NCI-H2029 treated with DMSO at 0.1 percent for 48 hours (cell line): ENCODE measurements at regions not wholly inside any gene's neighbourhood (a gene's known extent, or its start where the extent isn't known, plus 50 kb on each side); places are given as distances from the start of the nearest gene placed in this dataset.
A peak's percentile ranks its signal among the peaks of the same experiment; 100 is the strongest.

ENCODE experiments used
- DNase-seq: peaks from one replicate; lab custom pipeline; 2025; lab: John Stamatoyannopoulos, UW

DNA sequence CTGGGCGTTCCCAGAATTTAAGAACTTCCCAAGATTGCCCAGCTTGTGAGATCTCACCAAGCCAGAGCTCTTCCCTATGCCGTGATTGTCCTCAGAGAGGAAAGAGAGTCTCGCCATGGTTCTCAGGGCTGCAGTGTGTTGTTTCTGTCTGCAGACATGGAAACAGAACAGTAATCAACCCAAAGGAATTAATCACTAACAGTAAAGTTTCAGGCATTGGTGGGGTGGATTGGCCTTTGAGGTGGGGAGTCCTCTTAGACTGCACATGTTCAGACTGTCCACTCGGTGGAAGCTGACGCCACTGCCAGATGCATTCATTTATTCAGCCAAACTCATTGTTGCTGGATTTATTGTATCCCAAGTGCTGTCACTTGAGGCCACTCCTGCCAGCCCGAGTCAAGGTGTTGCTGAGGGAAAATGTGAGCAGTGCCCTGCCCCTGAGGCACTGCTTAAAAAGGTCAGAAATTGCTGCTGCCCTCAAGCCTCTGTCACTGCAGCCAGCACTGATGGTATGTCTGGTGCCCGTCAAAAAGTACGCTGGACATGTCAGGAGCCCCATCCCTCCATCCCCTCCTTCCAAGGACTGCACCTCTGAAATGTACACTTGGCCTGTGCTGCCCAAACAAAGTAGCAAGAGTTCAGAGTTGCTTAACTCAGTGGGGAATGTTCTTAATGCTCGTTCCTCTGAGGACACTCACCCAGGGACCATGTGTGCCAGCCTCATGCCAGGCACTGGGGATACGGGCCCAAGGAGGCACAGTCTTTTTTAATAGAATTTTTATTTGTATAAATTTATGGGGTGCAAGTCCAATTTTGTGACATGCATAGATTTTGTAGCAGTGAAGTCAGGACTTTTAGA is 201.0 kb downstream of the GLI2 start:
- no peak for DNase-seq

- no peak for DNase-seq
Measured at GRCh38 chr2:120937686-120938044, 202.0 kb downstream of the GLI2 start.

DNA sequence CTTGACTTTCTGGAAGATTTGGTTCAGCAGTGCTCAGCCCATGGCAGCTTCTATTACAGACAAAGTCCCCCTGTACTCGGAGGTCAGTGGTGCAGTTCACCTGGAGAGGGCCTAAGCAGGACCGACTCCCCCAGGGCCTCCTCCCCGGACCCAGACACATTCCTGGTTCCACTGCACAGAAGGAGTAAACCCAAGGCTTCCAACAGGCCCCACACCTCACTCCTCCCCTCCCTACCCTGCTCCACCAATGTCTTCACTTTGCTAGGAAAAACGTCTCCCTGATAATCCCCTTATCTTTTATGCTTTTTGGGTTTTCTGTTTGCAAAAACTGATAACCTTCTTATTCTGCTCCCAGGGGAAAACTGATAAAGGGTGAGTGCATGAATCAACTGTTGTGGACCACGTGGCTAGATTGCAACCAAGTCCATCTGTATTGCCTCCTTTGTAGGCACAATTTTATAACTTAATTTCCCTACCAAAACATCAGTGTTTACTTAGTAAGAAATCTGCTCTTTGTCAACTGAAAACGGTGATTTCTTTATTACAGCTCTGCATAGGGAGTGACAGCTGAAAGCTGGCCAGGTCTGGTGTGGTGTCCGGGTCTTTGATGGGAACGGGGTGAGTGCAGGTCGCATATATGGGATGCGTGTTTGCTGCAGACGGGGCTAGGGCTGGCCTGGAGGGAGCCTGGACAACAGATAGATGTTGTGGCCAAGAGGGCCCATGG is 202.5 kb downstream of the GLI2 start:
- no peak for DNase-seq

GRCh38 chr2:120939595-120940318 is 204.1 kb downstream of the GLI2 start:
- DNase-seq = no peak

- DNase-seq = no peak
Measured at GRCh38 chr2:120940319-120940696, 204.6 kb downstream of the GLI2 start.

- DNase-seq = no peak
Measured at GRCh38 chr2:120940726-120941256, 205.1 kb downstream of the GLI2 start.

DNA sequence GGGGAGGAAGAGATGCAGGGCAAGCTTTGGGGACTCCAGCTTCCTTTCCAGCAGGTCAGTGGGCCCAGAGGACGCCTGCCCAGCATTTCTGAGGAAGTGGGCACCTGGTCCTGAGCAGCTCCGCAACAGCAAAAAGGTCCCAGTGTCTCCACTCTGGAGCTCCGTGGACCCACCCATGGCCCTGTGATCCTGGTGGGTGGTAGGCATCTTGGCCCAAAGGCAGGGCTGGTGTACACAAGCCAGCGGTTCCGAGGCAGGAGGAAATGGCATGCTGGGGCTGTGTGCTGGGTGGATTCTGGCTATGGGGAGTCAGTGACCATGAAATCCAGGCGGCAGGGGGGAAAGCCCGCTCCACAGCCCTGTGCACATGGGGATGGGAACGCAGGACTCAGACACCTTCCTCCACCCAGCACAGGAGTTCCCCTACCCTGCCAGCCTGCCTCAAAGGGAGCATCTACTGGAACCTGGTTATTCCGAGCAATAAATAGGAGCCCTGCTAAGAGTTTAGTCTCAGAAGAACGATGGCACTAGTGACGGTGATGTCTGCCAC is 206.0 kb downstream of the GLI2 start:
- no peak for DNase-seq

GRCh38 chr2:120942658-120943057 is 207.0 kb downstream of the GLI2 start:
- DNase-seq = no peak

DNA sequence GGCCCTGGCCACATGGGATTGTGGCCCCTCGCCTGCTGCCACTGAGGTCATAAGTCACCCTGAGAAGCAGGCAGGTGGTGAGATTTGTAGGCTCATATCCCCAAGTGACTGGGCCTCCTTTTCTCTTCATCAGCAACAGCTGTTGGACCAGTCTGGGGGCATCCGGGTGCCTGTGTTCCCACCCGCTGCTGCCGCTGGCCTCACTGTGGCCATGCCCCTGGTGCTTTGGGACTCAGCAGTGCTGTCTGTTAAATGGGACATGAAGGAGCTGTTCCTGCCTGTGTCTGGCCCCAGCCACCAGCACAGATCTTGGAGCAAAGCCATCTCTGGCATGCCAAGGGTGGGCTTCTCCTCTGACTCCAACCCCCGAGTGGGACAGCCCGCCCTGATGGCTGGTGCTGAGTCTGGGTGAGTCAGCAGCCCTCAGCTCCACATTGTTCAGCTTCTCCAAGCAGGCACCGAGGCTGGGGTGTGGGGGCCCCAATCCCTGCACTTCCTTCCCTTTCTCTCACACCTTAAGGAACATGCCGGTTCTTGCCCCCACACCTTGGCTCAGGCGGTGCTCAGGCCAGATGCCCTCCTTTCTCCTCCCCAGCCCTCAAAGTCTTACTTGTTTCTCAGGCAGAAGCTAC is 207.9 kb downstream of the GLI2 start:
- no peak for DNase-seq

GRCh38 chr2:120944575-120944974 is 208.9 kb downstream of the GLI2 start:
- DNase-seq = no peak

- no peak for DNase-seq
Measured at GRCh38 chr2:120945091-120945490, 209.4 kb downstream of the GLI2 start.

DNA sequence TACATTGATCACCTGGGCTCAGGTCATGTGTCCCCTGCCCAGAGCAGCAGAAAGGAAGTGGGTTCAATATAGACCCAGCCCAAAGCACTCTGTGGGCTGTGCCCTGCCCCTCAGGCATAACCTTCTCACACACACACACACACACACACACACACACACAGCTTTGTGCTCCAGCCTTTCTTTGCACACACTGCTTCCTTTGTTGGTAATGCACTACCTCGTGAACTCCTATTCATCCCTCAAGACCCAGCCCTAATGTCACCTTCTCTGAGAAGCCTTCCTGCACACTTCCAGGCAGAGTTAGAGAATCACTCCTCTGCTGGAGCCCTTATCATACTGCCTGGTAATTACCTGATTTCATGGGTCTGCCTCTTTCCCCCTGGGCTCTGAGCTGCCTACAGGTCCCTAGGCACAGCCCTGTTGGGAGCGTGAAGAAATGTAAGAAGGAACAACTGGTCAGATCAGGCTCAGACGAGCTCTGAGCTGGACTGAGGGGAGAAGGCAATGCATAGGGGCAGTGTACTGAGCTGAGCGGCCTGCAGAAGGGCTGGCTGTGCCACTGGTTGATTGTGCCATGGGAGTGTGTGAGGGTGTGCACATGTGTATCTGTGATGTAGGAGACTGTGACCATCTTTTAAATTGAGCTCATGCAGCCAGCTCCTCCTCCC is 210.3 kb downstream of the GLI2 start:
- DNase-seq = no peak

DNA sequence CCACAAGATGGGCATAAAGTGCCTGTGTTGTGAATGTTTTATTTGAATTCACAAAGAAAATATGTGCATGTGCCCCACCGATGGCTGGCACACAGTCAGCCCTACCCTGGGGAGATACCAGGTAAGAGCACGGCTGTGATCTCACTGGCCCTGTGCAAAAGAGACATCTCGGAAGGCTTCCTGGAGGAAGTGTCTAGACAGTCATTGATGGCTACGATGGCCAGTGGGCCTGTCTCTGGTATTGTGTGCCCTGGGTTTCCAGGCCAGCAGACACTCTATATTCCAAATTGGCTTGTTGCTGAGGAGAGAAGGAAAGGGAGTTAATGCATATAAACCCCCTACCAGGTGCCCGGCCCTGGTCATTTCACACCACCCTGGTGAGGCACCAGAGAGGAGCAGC is 211.7 kb downstream of the GLI2 start:
- no peak for DNase-seq

GRCh38 chr2:120947982-120948661 is 212.5 kb downstream of the GLI2 start:
- no peak for DNase-seq

GRCh38 chr2:120948662-120949011 is 213.0 kb downstream of the GLI2 start:
- DNase-seq = no peak

- peak; percentile 33 for DNase-seq
Measured at GRCh38 chr2:120949027-120949956, 213.6 kb downstream of the GLI2 start.

DNA sequence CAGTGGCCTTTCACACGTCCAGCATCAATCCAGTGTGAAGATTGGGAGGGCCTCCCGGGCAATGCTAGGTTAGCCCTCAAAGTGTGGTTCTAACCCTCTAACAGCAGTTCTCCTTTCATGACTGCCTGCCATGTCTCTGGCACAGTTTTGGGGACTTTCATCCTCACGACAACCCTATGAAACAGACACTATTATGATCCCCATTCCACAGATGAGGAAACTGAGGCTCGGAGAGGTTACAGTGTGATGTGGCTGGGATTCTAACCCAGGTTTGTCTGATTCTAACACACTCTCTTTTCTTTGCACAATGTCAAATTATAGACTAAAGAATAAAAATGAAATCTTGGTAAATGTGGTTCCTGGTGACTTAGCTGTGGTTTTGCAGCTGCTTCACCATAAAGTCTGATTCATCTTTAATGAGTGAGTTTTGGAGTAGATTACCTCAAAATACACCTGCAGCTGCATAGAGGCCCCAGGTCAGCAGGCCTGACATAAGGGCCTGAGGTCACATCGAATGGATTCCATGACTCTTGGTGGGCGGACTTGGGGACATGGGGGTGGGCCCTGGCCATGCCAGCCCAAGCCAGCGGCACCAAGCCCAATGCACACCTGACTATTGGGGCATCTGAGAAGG is 214.4 kb downstream of the GLI2 start:
- DNase-seq = no peak

GRCh38 chr2:120951693-120952092 is 216.0 kb downstream of the GLI2 start:
- DNase-seq = no peak

DNA sequence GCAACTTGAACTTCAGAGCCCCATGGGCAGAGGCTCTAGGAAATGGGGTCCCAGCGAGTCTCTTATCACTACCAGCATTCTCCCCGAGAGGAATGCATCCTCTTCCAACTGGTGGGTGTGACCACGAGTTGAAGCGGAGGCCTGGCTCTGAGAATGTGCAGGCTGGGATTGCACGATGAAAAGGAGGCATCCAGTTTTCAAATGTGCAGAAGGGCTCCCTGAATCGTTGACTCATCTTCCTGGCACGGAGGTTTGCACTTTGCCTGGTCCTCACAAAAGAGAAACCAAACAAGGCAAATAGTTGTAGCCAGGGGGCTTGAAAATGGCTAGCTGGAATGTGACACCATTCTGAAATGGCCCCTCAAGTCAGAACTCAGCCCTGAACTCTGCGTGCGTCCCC is 216.7 kb downstream of the GLI2 start:
- DNase-seq = no peak
